T-helper 1 cell treated with Interleukin-12 subunit alpha and Interleukin-12 subunit beta and Interleukin-4 antibody, amounts not matched to agents 30 ng/mL and 1 ng/mL, for 36 hours (primary cell): ENCODE measurements at regions not wholly inside any gene's neighbourhood (a gene's known extent, or its start where the extent isn't known, plus 50 kb on each side); places are given as distances from the start of the nearest gene placed in this dataset.
"Not testable (repeated sequence)": the region's sequence is repeated elsewhere in the genome, so short reads cannot be mapped to it uniquely, and the experiment has no call there.

ENCODE experiments used
- intact Hi-C: fragments of 100-400 bp; cut with micrococcal nuclease; formaldehyde crosslinking; loops from one replicate; pipeline ENCODE4 v1.15.1; 2024

- intact Hi-C loops = no loop called here
Observed at GRCh38 chr3:69648126-69648525, 91.1 kb upstream of the MITF start.

- intact Hi-C loops = no loop called here
Observed at GRCh38 chr3:69647511-69648110, 91.7 kb upstream of the MITF start.

- intact Hi-C loops = no loop called here
Observed at GRCh38 chr3:69647081-69647480, 92.2 kb upstream of the MITF start.

GRCh38 chr3:69646287-69647067, 92.8 kb upstream of the MITF start:
- intact Hi-C loops = no loop called here

- intact Hi-C loops = no loop called here
Observed at GRCh38 chr3:69642606-69643005, 96.7 kb upstream of the MITF start.

- intact Hi-C loops = no loop called here
Observed at GRCh38 chr3:69639851-69640250, 99.4 kb upstream of the MITF start.

GRCh38 chr3:69628951-69629350, 110.3 kb upstream of the MITF start:
- intact Hi-C loops = no loop called here

- intact Hi-C loops = no loop called here
Observed at GRCh38 chr3:69613286-69613685, 126.0 kb upstream of the MITF start.

- intact Hi-C loops = no loop called here
Observed at GRCh38 chr3:69612791-69613190, 126.5 kb upstream of the MITF start.

GRCh38 chr3:69609566-69609965, 129.7 kb upstream of the MITF start:
- intact Hi-C loops = not testable (repeated sequence)

- intact Hi-C loops = no loop called here
Observed at GRCh38 chr3:69607466-69608305, 131.6 kb upstream of the MITF start.

- intact Hi-C loops = no loop called here
Observed at GRCh38 chr3:69605867-69606266, 133.4 kb upstream of the MITF start.

GRCh38 chr3:69604735-69605450, 134.4 kb upstream of the MITF start:
- intact Hi-C loops = no loop called here

- intact Hi-C loops = no loop called here
Observed at GRCh38 chr3:69602112-69602511, 137.2 kb upstream of the MITF start.

- intact Hi-C loops = no loop called here
Observed at GRCh38 chr3:69594286-69594685, 145.0 kb upstream of the MITF start.

- intact Hi-C loops = no loop called here
Observed at GRCh38 chr3:69591164-69591736, 148.0 kb upstream of the MITF start.

- intact Hi-C loops = no loop called here
Observed at GRCh38 chr3:69590111-69590510, 149.2 kb upstream of the MITF start.

GRCh38 chr3:69588170-69588569, 151.1 kb upstream of the MITF start:
- intact Hi-C loops = no loop called here

- intact Hi-C loops = no loop called here
Observed at GRCh38 chr3:69585472-69585871, 153.8 kb upstream of the MITF start.

- intact Hi-C loops = no loop called here
Observed at GRCh38 chr3:69582044-69582443, 157.2 kb upstream of the MITF start.
